Omental fat pad (tissue), 3 donors: ENCODE measurements at regions not wholly inside any gene's neighbourhood (a gene's known extent, or its start where the extent isn't known, plus 50 kb on each side); places are given as distances from the start of the nearest gene placed in this dataset.

Experiments used
- ATAC-seq: fragments of 150-250 bp; one replicate; pipeline ENCODE4 v1.9.1; 2016; ENCODE audit warnings: mild to moderate bottlenecking, moderate library complexity; ENCODE audit not compliant: low FRiP score
- DNase-seq: peaks from one replicate; pipeline ENCODE4 v3.0.0-alpha.2; 2019; ENCODE audit warnings: low spot score
- CTCF ChIP-seq, 3 donors: fragments of 450-650 bp; IDR thresholded peaks; one replicate each; pipeline ENCODE4 v1.5.1; 2016 to 2017; ENCODE audit warnings: antibody characterized with exemption in 3 of 3, mild to moderate bottlenecking in 3 of 3, moderate library complexity in 2 of 3

GRCh38 chr12:98180603-98181002 lies 334.8 kb upstream of the TMPO start:
- DNase-seq (no peak), ATAC-seq (no peak)
- TF ChIP-seq CTCF (IDR thresholded peaks at IDR 0.05): no peak

- DNase-seq (no peak), ATAC-seq (no peak)
- no peak for TF ChIP-seq CTCF (IDR thresholded peaks at IDR 0.05)
These were observed 332.6 kb upstream of the TMPO start for GRCh38 chr12:98182821-98183220.

GRCh38 chr12:98185606-98186005 lies 329.8 kb upstream of the TMPO start:
- ATAC-seq: peak; percentile 72
- DNase-seq: no peak
- TF ChIP-seq CTCF (IDR thresholded peaks at IDR 0.05): no peak

- DNase-seq (no peak), ATAC-seq (no peak)
- no peak for TF ChIP-seq CTCF (IDR thresholded peaks at IDR 0.05)
These were observed 326.7 kb upstream of the TMPO start for GRCh38 chr12:98188650-98189077.

GRCh38 chr12:98194591-98194990 lies 320.8 kb upstream of the TMPO start:
- DNase-seq: no peak
- no peak for TF ChIP-seq CTCF (IDR thresholded peaks at IDR 0.05)
- no peak for ATAC-seq

GRCh38 chr12:98198261-98198982 lies 317.0 kb upstream of the TMPO start:
- peak; percentile 57 for ATAC-seq
- no peak for TF ChIP-seq CTCF (IDR thresholded peaks at IDR 0.05)
- no peak for DNase-seq

GRCh38 chr12:98208816-98209215 lies 306.6 kb upstream of the TMPO start:
- ATAC-seq (no peak), DNase-seq (no peak)
- TF ChIP-seq CTCF (IDR thresholded peaks at IDR 0.05): no peak
